Gastroesophageal sphincter (tissue), 4 donors: ENCODE measurements at regions not wholly inside any gene's neighbourhood (a gene's known extent, or its start where the extent isn't known, plus 50 kb on each side); places are given as distances from the start of the nearest gene placed in this dataset.

ENCODE experiments used
- ATAC-seq: fragments of 150-250 bp; one replicate; pipeline ENCODE4 v1.9.1; 2016; ENCODE audit warnings: mild to moderate bottlenecking, moderate library complexity
- H3K27ac ChIP-seq, 4 donors: fragments of 200-600 bp; sonication (generic) in 3 of 4; 1 replicate in 3 of 4; 2 replicates in 1 of 4; pipeline ENCODE4 v1.5.1; 2016 to 2019
- H3K27me3 ChIP-seq: fragments of 200-600 bp; sonication (generic); one replicate; pipeline ENCODE4 v1.5.1; 2019
- H3K36me3 ChIP-seq, 2 donors: fragments of 200-600 bp; sonication (generic); one replicate each; pipeline ENCODE4 v1.5.1; 2019; ENCODE audit warnings: control low read depth in 1 of 2
- H3K4me1 ChIP-seq, 3 donors: fragments of 200-600 bp; sonication (generic); 1 replicate in 2 of 3; 2 replicates in 1 of 3; pipeline ENCODE4 v1.5.1; 2016 to 2019; ENCODE audit warnings: control low read depth in 2 of 3
- H3K4me3 ChIP-seq, 2 donors: fragments of 200-600 bp; sonication (generic); one replicate each; pipeline ENCODE4 v1.5.1; 2019; ENCODE audit warnings: mild to moderate bottlenecking in 1 of 2, moderate library complexity in 1 of 2
- H3K9me3 ChIP-seq, 3 donors: fragments of 200-600 bp; sonication (generic); one replicate each; pipeline ENCODE4 v1.5.1; 2017 to 2019; ENCODE audit warnings: control low read depth in 2 of 3
- EP300 ChIP-seq: sonication (generic); formaldehyde crosslinking; IDR thresholded peaks from one replicate; pipeline ENCODE4 v1.6.1; 2017; ENCODE audit warnings: antibody characterized with exemption, mild to moderate bottlenecking
- POLR2A ChIP-seq, 2 donors: fragments of 450-650 bp; IDR thresholded peaks; one replicate each; pipeline ENCODE4 v1.6.1; 2017; ENCODE audit warnings: antibody characterized with exemption in 2 of 2, mild to moderate bottlenecking in 2 of 2, moderate library complexity in 1 of 2
- POLR2AphosphoS5 ChIP-seq: sonication (generic); formaldehyde crosslinking; IDR thresholded peaks from one replicate; pipeline ENCODE4 v1.6.1; 2017; ENCODE audit warnings: antibody characterized with exemption
- WGBS, 2 donors: methylation state at CpG; one replicate each; pipeline ENCODE4 v1.1.5; 2018; ENCODE audit warnings: low coverage in 1 of 2; 5-methylcytosine and 5-hydroxymethylcytosine counted together
- TF ChIP-seq, protein P1 (sequence below), 4 experiments: fragments of 200-600 bp in 2 of 4; fragments of 450-650 bp in 2 of 4; sonication (generic) in 1 of 4; IDR thresholded peaks; one replicate each; pipeline ENCODE4 v1.5.1; 2017 to 2019; ENCODE audit warnings: antibody characterized with exemption in 4 of 4, mild to moderate bottlenecking in 2 of 4, moderate library complexity in 2 of 4

GRCh38 chr12:126811391-126811790 lies 1455.6 kb upstream of the TMEM132C start:
- WGBS, 2 donors: 0 to 7% methylated on average over 1 to 3 of the region's 3 CpGs

GRCh38 chr12:126819554-126819953 lies 1447.4 kb upstream of the TMEM132C start:
- 80 to 83% methylated on average over 1 to 2 of the region's 2 CpGs for WGBS, 2 donors
- TF ChIP-seq POLR2A (IDR thresholded peaks at IDR 0.05) (no peak), EP300 (no peak), POLR2AphosphoS5 (no peak)
- TF ChIP-seq, protein P1, sequence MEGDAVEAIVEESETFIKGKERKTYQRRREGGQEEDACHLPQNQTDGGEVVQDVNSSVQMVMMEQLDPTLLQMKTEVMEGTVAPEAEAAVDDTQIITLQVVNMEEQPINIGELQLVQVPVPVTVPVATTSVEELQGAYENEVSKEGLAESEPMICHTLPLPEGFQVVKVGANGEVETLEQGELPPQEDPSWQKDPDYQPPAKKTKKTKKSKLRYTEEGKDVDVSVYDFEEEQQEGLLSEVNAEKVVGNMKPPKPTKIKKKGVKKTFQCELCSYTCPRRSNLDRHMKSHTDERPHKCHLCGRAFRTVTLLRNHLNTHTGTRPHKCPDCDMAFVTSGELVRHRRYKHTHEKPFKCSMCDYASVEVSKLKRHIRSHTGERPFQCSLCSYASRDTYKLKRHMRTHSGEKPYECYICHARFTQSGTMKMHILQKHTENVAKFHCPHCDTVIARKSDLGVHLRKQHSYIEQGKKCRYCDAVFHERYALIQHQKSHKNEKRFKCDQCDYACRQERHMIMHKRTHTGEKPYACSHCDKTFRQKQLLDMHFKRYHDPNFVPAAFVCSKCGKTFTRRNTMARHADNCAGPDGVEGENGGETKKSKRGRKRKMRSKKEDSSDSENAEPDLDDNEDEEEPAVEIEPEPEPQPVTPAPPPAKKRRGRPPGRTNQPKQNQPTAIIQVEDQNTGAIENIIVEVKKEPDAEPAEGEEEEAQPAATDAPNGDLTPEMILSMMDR (IDR thresholded peaks at IDR 0.05): no peak

More at GRCh38 chr12:126811391-126811790, 1455.6 kb upstream of the TMEM132C start:
- Histone ChIP-seq H3K4me3 (no peak overlapping the region), H3K36me3 (no peaks in the 10 kb centered on the region), H3K27ac (no peak overlapping the region), H3K4me1 (no peaks in the 10 kb centered on the region), H3K9me3 (no peaks in the 10 kb centered on the region), H3K27me3 (peaks cover 21% of the 10 kb centered on the region)
- no peak for ATAC-seq
- TF ChIP-seq POLR2A (IDR thresholded peaks at IDR 0.05): no peak
- TF ChIP-seq, protein P1 (IDR thresholded peaks at IDR 0.05): no peak
- no peak for TF ChIP-seq EP300
- no peak for TF ChIP-seq POLR2AphosphoS5

GRCh38 chr12:126830778-126831680 lies 1435.9 kb upstream of the TMEM132C start:
- Histone ChIP-seq H3K36me3 (no peaks in the 10 kb centered on the region), H3K9me3 (peaks cover 0 to 17% (median 0%) of the 10 kb centered on the region in 3 donors), H3K4me3 (no peak overlapping the region), H3K27ac (no peak overlapping the region), H3K27me3 (peaks cover 19% of the 10 kb centered on the region), H3K4me1 (no peaks in the 10 kb centered on the region)
- no peak for TF ChIP-seq EP300
- no peak for TF ChIP-seq POLR2AphosphoS5
- TF ChIP-seq, protein P1 (IDR thresholded peaks at IDR 0.05): no peak
- no peak for TF ChIP-seq POLR2A (IDR thresholded peaks at IDR 0.05)
- WGBS, 2 donors: 72 to 83% methylated on average over 1 to 2 of the region's 2 CpGs
- no peak for ATAC-seq

More at GRCh38 chr12:126819554-126819953, 1447.4 kb upstream of the TMEM132C start:
- no peaks in the 10 kb centered on the region for H3K36me3 ChIP-seq
- H3K9me3 ChIP-seq: peaks cover 0 to 15% (median 0%) of the 10 kb centered on the region in 3 donors
- H3K4me3 ChIP-seq: no peak overlapping the region
- H3K27me3 ChIP-seq: no peaks in the 10 kb centered on the region
- ATAC-seq: no peak
- H3K4me1 ChIP-seq: no peaks in the 10 kb centered on the region
- H3K27ac ChIP-seq: no peak overlapping the region

GRCh38 chr12:126837697-126838096 lies 1429.3 kb upstream of the TMEM132C start:
- ATAC-seq: no peak
- TF ChIP-seq, protein P1 (IDR thresholded peaks at IDR 0.05): no peak
- TF ChIP-seq POLR2A (IDR thresholded peaks at IDR 0.05): no peak
- no peak for TF ChIP-seq EP300
- TF ChIP-seq POLR2AphosphoS5: no peak
- H3K4me3 ChIP-seq: no peak overlapping the region
- H3K9me3 ChIP-seq: peaks cover 0 to 52% (median 0%) of the 10 kb centered on the region in 3 donors
- H3K27ac ChIP-seq: no peak overlapping the region
- H3K4me1 ChIP-seq: no peaks in the 10 kb centered on the region
- 21% methylated on average over 1 of the region's 2 CpGs; no CpG with 5 or more reads in 1 of the 2 donors for WGBS, 2 donors
- H3K27me3 ChIP-seq: peaks cover 2% of the 10 kb centered on the region
- H3K36me3 ChIP-seq: no peaks in the 10 kb centered on the region
